GM19351 (cell line): ENCODE measurements at regions not wholly inside any gene's neighbourhood (a gene's known extent, or its start where the extent isn't known, plus 50 kb on each side); places are given as distances from the start of the nearest gene placed in this dataset.
A peak's percentile ranks its signal among the peaks of the same experiment; 100 is the strongest.
"Not testable (repeated sequence)": the region's sequence is repeated elsewhere in the genome, so short reads cannot be mapped to it uniquely, and the experiment has no call there.

Experiments used
- ATAC-seq: cut with Tn5 transposase; IDR thresholded peaks from one replicate; pipeline ENCODE4 v1.9.1; 2021; ENCODE audit warnings: mild to moderate bottlenecking, moderate library complexity; ENCODE audit not compliant: unreplicated experiment

DNA sequence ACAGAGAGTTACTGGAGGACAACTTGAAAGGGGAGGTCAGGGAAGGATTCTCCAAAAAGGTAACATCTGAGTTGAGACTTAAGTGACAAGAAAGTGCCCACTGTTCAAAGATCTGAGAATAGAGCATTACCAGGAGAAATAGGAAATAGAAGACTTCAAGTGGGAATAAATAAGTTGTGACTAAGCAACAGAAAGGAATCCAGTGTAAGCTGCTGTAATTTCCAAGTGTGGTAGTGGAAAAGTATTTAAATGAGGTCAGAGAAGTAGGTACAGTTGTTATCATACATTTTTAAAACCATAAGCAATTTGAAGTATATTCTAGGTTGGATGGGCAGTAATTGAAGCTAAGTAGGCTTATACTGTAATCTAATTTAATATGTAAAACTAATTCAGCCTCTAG, 211.9 kb downstream of the FBXO8 start:
- no peak for ATAC-seq

GRCh38 chr4:174069848-174070330, 213.6 kb downstream of the FBXO8 start:
- ATAC-seq: no peak

DNA sequence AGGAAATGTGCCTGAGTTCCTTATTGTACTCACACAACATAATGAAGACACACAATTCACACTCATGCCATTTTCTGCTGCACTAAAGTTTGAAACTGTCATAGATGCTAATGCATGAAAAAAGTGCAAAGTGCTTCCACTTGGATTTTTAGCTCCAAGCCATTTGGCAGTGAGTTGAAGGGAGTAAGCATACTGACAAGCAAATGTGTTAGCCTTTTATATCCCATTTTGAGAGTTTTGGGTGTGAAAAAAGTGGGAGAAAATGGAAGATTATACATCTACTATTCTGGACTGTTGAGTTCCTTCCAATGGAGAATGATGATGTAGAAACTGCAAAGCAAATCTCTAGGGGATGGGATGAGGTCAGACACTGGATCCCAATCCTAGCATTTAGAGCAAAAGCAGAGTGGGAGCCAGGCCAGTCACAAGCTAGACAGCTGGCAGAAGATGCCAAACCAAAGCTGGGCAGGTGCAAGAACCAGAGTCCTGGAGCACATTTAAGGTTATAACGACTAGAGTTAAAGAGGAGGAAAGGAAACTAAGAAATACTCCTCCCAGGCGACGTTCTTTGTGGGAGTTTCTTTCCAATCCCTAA, 216.8 kb downstream of the FBXO8 start:
- no peak for ATAC-seq

DNA sequence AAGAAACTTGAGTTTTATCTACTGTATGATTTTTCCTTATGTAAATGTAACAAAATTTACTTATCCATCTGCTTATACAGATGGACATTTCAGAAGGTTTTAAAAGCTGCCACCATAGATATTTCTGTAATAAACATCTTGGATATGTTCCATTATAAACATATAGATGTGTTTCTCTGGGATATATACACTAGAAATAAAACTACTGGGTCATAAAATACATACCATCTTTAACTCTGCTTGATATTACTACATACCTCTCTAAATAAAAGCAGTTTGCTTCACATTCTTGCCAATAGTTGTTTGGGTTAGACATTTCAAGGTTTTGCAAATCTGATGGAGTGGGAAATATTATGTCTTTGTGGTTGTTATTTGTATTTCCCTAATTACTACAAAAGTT, 220.6 kb downstream of the FBXO8 start:
- no peak for ATAC-seq

GRCh38 chr4:174061026-174061425, 222.4 kb downstream of the FBXO8 start:
- ATAC-seq: no peak

DNA sequence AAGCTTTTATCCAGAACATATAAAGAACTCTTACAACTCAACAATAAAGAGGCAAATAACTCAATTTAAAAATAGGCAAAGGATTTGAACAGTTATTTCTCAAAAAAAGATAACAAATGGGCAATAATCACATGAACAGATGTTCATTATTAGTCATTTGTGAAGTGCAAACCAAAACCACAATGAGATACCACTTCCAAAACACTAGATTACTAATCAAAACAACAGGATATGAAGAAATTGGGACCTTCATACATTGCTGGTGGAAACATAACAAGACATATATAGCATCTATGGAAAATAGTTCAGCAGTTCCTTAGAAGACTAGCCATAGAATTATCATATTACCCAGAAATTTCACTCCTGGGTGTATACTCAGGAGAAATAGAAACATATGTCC, 224.6 kb downstream of the FBXO8 start:
- ATAC-seq: peak; percentile 50

DNA sequence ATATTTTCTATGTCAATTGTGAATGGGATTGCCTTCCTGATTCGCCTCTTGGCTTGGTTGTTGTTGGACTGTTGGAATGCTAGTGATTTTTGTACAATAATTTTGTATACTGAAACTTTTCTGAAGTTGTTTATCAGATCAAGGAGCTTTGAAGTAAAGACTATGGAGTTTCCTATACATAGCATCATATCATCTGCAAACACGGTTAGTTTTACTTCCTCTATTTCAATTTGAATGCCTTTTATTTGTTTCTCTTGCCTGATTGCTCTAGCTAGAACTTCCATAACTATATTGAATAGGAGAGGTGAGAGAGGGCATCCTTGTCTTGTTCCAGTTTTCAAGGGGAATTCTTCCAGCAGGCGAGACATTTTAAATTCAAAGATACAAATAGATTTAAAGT, 226.5 kb downstream of the FBXO8 start:
- peak; percentile 52 for ATAC-seq

- no peak for ATAC-seq
Measured at GRCh38 chr4:174055344-174055743, 228.1 kb downstream of the FBXO8 start.

GRCh38 chr4:174053895-174054294, 229.6 kb downstream of the FBXO8 start:
- ATAC-seq: no peak

- no peak for ATAC-seq
Measured at GRCh38 chr4:174047363-174047762, 236.1 kb downstream of the FBXO8 start.

DNA sequence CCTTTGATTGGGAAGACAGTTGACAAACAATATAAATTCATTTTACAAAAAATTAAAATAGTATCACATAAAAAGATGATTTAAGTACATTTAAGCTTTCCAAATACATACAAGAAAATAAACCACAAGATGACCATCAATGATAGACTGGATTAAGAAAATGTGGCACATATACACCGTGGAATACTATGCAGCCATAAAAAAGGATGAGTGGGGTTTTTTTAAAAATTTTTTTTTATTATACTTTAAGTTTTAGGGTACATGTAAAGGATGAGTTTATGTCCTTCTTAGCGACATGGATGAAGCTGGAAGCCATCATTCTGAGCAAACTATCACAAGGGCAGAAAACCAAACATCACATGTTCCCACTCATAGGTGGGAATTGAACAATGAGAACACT, 237.6 kb downstream of the FBXO8 start:
- ATAC-seq: not testable (repeated sequence)

- no peak for ATAC-seq
Measured at GRCh38 chr4:174045381-174045780, 238.1 kb downstream of the FBXO8 start.

DNA sequence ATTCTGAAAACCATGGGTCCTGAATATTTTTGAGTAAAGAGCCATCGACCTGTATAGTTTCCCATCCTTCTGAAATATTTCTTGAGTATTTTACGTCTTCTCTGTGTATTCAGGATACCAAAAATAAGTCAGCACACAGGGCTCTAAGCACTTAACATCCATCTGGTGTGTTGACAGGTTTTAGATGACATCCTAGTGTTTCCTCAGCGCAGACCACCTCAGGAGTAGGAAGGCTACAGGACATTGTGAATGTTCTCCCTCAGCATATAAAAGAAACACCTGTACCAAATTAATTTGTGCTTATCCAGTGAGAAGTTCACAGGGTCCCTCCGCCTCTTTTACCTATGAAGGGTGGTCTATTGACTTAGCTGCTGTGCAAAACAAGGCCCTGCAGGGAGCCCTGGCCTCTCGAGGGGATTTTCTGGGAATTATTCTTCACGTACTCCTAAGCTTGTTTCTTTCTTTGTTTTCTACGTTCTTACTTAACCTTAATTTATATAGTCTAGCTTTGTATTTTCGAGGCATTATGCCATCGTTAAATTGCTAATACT, 241.8 kb downstream of the FBXO8 start:
- no peak for ATAC-seq

DNA sequence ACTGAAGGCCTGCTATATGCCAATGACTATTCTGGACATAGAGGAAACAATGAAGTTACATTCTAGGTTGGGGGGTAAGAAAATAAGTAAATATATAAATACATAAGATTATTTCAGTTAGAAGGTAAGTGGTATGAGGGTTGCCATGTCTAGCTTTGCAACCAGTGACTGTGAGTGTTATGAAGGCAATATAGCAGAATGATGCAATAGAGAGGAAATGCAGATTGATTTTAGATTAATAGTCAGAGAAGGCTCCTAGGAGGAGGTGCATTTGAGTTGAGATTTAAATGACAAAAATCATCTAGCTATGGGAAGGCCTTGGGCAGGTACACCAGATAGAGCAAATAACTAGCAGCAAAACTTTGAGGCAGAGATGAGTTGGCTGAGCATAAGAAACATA, 243.2 kb downstream of the FBXO8 start:
- ATAC-seq: no peak

DNA sequence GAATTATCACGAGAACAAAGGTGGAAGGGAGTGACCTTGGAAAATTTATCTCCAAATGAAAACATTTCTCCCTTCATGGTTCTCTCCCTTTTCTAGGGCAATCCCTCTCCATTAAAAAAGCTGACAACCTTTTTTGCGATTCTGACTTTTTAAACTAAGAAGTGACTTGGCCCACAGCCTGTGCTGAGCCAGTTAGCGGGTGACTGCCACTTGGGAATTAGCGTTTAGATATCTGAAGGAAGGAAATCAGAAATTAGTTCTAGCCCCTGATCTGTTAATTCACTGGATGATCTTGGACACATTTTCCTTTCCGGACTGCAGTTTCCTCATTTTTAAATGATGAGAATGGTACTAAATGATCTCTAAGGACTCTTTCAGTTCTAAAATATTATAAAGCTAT, 245.0 kb downstream of the FBXO8 start:
- no peak for ATAC-seq

DNA sequence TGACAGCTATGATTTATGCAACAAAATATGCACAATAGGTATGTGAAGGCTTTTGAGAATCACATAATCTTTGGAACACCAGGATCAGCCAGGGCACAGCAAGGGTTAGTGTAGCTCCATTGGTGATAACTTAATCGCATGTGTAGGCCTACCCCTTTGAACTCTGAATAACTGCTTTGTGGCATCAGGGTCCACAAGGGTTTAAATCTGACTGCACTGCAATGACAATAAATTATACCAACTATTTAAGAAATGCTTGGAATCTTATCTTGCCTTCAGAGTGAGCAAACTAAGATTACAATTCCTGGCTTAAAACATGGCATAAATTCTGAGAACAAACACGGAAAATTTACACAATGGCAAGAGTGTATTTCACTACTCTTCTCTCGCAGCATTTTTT, 245.8 kb downstream of the FBXO8 start:
- ATAC-seq: no peak

DNA sequence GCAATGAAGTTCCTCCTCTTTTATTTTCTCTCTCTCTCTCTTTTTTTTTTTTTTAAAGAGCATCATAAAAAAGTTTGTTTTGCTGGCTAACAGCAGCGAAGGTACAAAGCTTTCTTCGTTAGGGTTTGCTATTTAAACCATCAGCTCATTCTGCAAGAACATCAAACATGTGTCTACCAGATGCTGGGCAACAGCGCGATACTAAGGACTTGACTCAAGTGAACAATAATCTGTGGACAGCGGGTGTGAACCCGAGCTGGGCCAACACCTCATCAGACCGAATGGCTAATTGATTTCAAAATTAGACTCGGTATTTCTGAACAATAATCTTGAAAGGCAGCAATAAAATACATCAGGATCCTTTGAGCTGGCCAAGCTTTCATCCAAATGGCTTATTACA, 246.4 kb downstream of the FBXO8 start:
- no peak for ATAC-seq

DNA sequence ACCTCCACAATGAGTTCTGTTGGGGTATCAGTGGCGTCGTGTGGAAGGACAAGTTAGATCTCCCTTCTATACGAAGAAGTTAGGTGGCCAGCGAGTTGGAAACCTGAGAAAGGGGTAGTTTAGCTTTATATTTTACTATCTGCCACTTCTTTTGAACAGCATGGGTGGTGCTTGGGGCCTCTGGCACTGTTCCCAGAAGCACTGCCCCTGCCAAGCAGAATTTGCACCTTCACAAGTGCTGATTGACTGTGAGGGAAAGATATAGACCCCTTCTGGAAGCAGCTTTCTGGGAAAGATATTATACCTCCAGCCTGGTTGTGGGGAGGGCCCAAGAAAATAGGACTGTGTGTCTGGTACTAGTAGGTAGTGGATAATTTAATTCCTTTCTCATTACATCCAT, 246.9 kb downstream of the FBXO8 start:
- no peak for ATAC-seq

GRCh38 chr4:174036111-174036510, 247.4 kb downstream of the FBXO8 start:
- ATAC-seq: no peak

- no peak for ATAC-seq
Measured at GRCh38 chr4:174023641-174024040, 259.8 kb downstream of the FBXO8 start.

GRCh38 chr4:174018236-174018635, 265.2 kb downstream of the FBXO8 start:
- no peak for ATAC-seq

GRCh38 chr4:174016251-174016650, 267.2 kb downstream of the FBXO8 start:
- ATAC-seq: peak; percentile 48

DNA sequence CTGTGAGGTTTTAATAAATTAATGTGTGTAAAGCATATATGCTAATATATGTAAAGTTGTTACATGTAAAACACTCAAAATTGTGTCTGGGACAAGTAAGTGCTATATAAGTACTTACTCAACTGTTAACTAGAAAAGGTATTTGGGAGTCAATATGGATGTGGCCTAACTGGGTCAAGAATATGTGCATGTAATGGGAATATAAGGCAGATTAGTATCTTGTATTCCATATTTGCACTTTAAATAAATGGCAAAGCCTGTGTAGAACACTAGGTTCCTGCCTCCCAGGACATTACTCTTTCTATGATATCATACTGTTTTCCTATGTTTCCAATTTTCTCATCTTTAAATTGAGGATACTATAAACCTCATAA, 270.6 kb downstream of the FBXO8 start:
- no peak for ATAC-seq
